ENCODE measurements at regions not wholly inside any gene's neighbourhood (a gene's known extent, or its start where the extent isn't known, plus 50 kb on each side); places are given as distances from the start of the nearest gene placed in this dataset.

GRCh38 chr6:168884050-168884645, 369.5 kb downstream of the THBS2 start:
- Histone ChIP-seq H3K36me3 (replicated peaks in 1 of 2; ENCODE audit: control extremely low read depth in 1 of 2, control insufficient read depth in 1 of 2, extremely low read depth in 1 of 2, insufficient read depth in 2 of 2, low read length in 1 of 2) (no peaks in the 10 kb centered on the region), H3K9ac (ENCODE audit: low read length) (peak overlapping the region; percentile 60), H2AFZ (ENCODE audit: insufficient read depth, low read depth, low read length, poor library complexity, severe bottlenecking) (peak overlapping the region; percentile 85), H3K4me1 (ENCODE audit: control insufficient read depth in 2 of 2, insufficient read depth in 2 of 2, low read length in 2 of 2) (no peaks in the 10 kb centered on the region), H3K4me2 (replicated peaks; ENCODE audit: low read depth, low read length, poor library complexity, severe bottlenecking) (peak overlapping the region; percentile 64), H3K9me3 (ENCODE audit: control extremely low read depth in 1 of 3, control insufficient read depth in 2 of 3, insufficient read depth in 1 of 3, low read length in 2 of 3) (peaks cover 0 to 6% (median 0%) of the 10 kb centered on the region in 3 donors), H3K4me3 (ENCODE audit: control extremely low read depth in 1 of 5, extremely low read depth in 1 of 5, insufficient read depth in 1 of 5, low read depth in 2 of 5, low read length in 4 of 5) (peak overlapping the region; percentile 41 to 54 (median 45)), H3K27me3 (replicated peaks in 1 of 4; ENCODE audit: control extremely low read depth in 1 of 4, control insufficient read depth in 3 of 4, insufficient read depth in 4 of 4, low read length in 3 of 4) (no peaks in the 10 kb centered on the region), H4K20me1 (ENCODE audit: control insufficient read depth, insufficient read depth, low read length, poor library complexity, severe bottlenecking) (no peaks in the 10 kb centered on the region), H3K79me2 (ENCODE audit: control insufficient read depth, insufficient read depth, low read length) (no peaks in the 10 kb centered on the region), H3K27ac (ENCODE audit: low read length in 2 of 2) (peak overlapping the region in 1 of 2 donors; percentile 8)
- Mint-ChIP-seq H3K27me3 (peaks cover 8% of the 10 kb centered on the region), H3K9me3 (ENCODE audit: insufficient read depth) (no peaks in the 10 kb centered on the region), H3K27ac (peak overlapping the region; percentile 75), H3K4me3 (peak overlapping the region; percentile 90), H3K4me1 (peaks cover 7% of the 10 kb centered on the region)
- 62% methylated on average over 16 of the region's 21 CpGs for WGBS (ENCODE audit: insufficient coverage)
- ChIA-PET CTCF (no interaction called here), POLR2A (no interaction called here)
- ATAC-seq (ENCODE audit: low read depth) (peak; percentile 49), DNase-seq (no peak)
- intact Hi-C loops (cut with micrococcal nuclease), result no loop called here
- no peak for TF ChIP-seq CTCF (IDR thresholded peaks at IDR 0.05)
- TF ChIP-seq EZH2 (IDR thresholded peaks at IDR 0.05; ENCODE audit: borderline replicate concordance, insufficient read depth, low read depth, low read length, poor library complexity, severe bottlenecking), result no peak

GRCh38 chr6:168883410-168884049, 370.1 kb downstream of the THBS2 start:
- intact Hi-C loops (cut with micrococcal nuclease), result no loop called here
- POLR2A ChIA-PET, result no interaction called here
- no peak overlapping the region for H3K27ac Mint-ChIP-seq
- H3K79me2 ChIP-seq (ENCODE audit: control insufficient read depth, insufficient read depth, low read length), result no peaks in the 10 kb centered on the region
- H2AFZ ChIP-seq (ENCODE audit: insufficient read depth, low read depth, low read length, poor library complexity, severe bottlenecking), result peak overlapping the region; percentile 85
- H3K4me3 Mint-ChIP-seq, result no peak overlapping the region
- H3K4me1 ChIP-seq (ENCODE audit: control insufficient read depth in 2 of 2, insufficient read depth in 2 of 2, low read length in 2 of 2), result no peaks in the 10 kb centered on the region
- peaks cover 0 to 6% (median 0%) of the 10 kb centered on the region in 3 donors for H3K9me3 ChIP-seq (ENCODE audit: control extremely low read depth in 1 of 3, control insufficient read depth in 2 of 3, insufficient read depth in 1 of 3, low read length in 2 of 3)
- WGBS (ENCODE audit: insufficient coverage), result 97% methylated on average over 11 of the region's 13 CpGs
- H3K36me3 ChIP-seq (replicated peaks in 1 of 2; ENCODE audit: control extremely low read depth in 1 of 2, control insufficient read depth in 1 of 2, extremely low read depth in 1 of 2, insufficient read depth in 2 of 2, low read length in 1 of 2), result no peaks in the 10 kb centered on the region
- peaks cover 8% of the 10 kb centered on the region for H3K27me3 Mint-ChIP-seq
- no peak for ATAC-seq (ENCODE audit: low read depth)
- H3K4me1 Mint-ChIP-seq, result peaks cover 7% of the 10 kb centered on the region
- no peak overlapping the region for H3K9ac ChIP-seq (ENCODE audit: low read length)
- no peak for DNase-seq
- no peak overlapping the region for H3K27ac ChIP-seq (ENCODE audit: low read length in 2 of 2)
- CTCF ChIA-PET, result no interaction called here
- H3K4me3 ChIP-seq (ENCODE audit: control extremely low read depth in 1 of 5, extremely low read depth in 1 of 5, insufficient read depth in 1 of 5, low read depth in 2 of 5, low read length in 4 of 5), result no peak overlapping the region
- no peaks in the 10 kb centered on the region for H3K27me3 ChIP-seq (replicated peaks in 1 of 4; ENCODE audit: control extremely low read depth in 1 of 4, control insufficient read depth in 3 of 4, insufficient read depth in 4 of 4, low read length in 3 of 4)
- H3K9me3 Mint-ChIP-seq (ENCODE audit: insufficient read depth), result no peaks in the 10 kb centered on the region
- H3K4me2 ChIP-seq (replicated peaks; ENCODE audit: low read depth, low read length, poor library complexity, severe bottlenecking), result no peak overlapping the region
- TF ChIP-seq CTCF (IDR thresholded peaks at IDR 0.05) (no peak), EZH2 (IDR thresholded peaks at IDR 0.05; ENCODE audit: borderline replicate concordance, insufficient read depth, low read depth, low read length, poor library complexity, severe bottlenecking) (no peak)
- H4K20me1 ChIP-seq (ENCODE audit: control insufficient read depth, insufficient read depth, low read length, poor library complexity, severe bottlenecking), result no peaks in the 10 kb centered on the region

All from B cell (primary cell).